BJ (cell line): ENCODE measurements at regions not wholly inside any gene's neighbourhood (a gene's known extent, or its start where the extent isn't known, plus 50 kb on each side); places are given as distances from the start of the nearest gene placed in this dataset.

ENCODE experiments used
- CTCF ChIA-PET: fragments of 350-600 bp; formaldehyde crosslinking; extraction: SDS; loops from one replicate; lab custom pipeline; 2021; ENCODE audit warnings: antibody characterized with exemption, inconsistent platforms; lab: Yijun Ruan, JAX
- POLR2A ChIA-PET: fragments of 300-600 bp; sonication (Branson Sonifier 250); formaldehyde crosslinking; extraction: SDS; loops from one replicate; lab custom pipeline; 2021; ENCODE audit warnings: antibody characterized with exemption; lab: Charles Lee
- DNase-seq: peaks from one replicate; pipeline ENCODE4 v3.0.0-alpha.2; 2011; ENCODE audit warnings: low read depth
- H3K27me3 ChIP-seq: 2 replicates; pipeline ENCODE4 v1.6.0; 2011; ENCODE audit warnings: low read length; ENCODE audit not compliant: control insufficient read depth, insufficient read depth
- H3K36me3 ChIP-seq: 2 replicates; pipeline ENCODE4 v1.5.1; 2011; ENCODE audit warnings: low read length; ENCODE audit not compliant: control insufficient read depth, insufficient read depth
- H3K4me3 ChIP-seq: 2 replicates; pipeline ENCODE4 v1.5.1; 2011; ENCODE audit warnings: low read depth, mild to moderate bottlenecking, control low read depth, low read length
- CTCF ChIP-seq: IDR thresholded peaks from 2 replicates; pipeline ENCODE4 v1.5.1; 2011; ENCODE audit warnings: low read depth, mild to moderate bottlenecking, control low read depth, inconsistent platforms, low read length, moderate library complexity; ENCODE audit not compliant: insufficient read depth

GRCh38 chr1:90386899-90387720 lies 330.0 kb downstream of the BARHL2 start:
- H3K27me3 ChIP-seq, result no peaks in the 10 kb centered on the region
- TF ChIP-seq CTCF, result no peak
- DNase-seq, result no peak
- CTCF ChIA-PET, result interaction anchor here (0.7 kb wide), 1 partner anchor 11 kb away, joined by 3 read pairs; no protein-coding TSS in a partner anchor
- no peaks in the 10 kb centered on the region for H3K36me3 ChIP-seq
- POLR2A ChIA-PET, result no interaction called here
- no peak overlapping the region for H3K4me3 ChIP-seq

- Histone ChIP-seq H3K27me3 (no peaks in the 10 kb centered on the region), H3K4me3 (no peak overlapping the region), H3K36me3 (no peaks in the 10 kb centered on the region)
- no peak for DNase-seq
- ChIA-PET POLR2A (no interaction called here), CTCF (no interaction called here)
- no peak for TF ChIP-seq CTCF
Measured at GRCh38 chr1:90384193-90384592, 332.9 kb downstream of the BARHL2 start.

GRCh38 chr1:90382161-90382560 lies 334.9 kb downstream of the BARHL2 start:
- Histone ChIP-seq H3K36me3 (no peaks in the 10 kb centered on the region), H3K27me3 (no peaks in the 10 kb centered on the region), H3K4me3 (no peak overlapping the region)
- no peak for DNase-seq
- TF ChIP-seq CTCF, result no peak
- ChIA-PET POLR2A (no interaction called here), CTCF (no interaction called here)

GRCh38 chr1:90381598-90381997 lies 335.5 kb downstream of the BARHL2 start:
- Histone ChIP-seq H3K4me3 (no peak overlapping the region), H3K27me3 (no peaks in the 10 kb centered on the region), H3K36me3 (no peaks in the 10 kb centered on the region)
- DNase-seq, result no peak
- TF ChIP-seq CTCF, result no peak
- ChIA-PET CTCF (no interaction called here), POLR2A (no interaction called here)

- H3K27me3 ChIP-seq, result no peaks in the 10 kb centered on the region
- H3K36me3 ChIP-seq, result no peaks in the 10 kb centered on the region
- H3K4me3 ChIP-seq, result no peak overlapping the region
- CTCF ChIA-PET, result no interaction called here
- DNase-seq, result no peak
- TF ChIP-seq CTCF, result no peak
- POLR2A ChIA-PET, result no interaction called here
Measured at GRCh38 chr1:90371448-90371813, 345.7 kb downstream of the BARHL2 start.
